Right lobe of liver (tissue), 4 donors: ENCODE measurements at regions not wholly inside any gene's neighbourhood (a gene's known extent, or its start where the extent isn't known, plus 50 kb on each side); places are given as distances from the start of the nearest gene placed in this dataset.

Experiments used
- POLR2A ChIP-seq: fragments of 450-650 bp; IDR thresholded peaks from one replicate; pipeline ENCODE4 v1.6.1; 2017; ENCODE audit warnings: antibody characterized with exemption, mild to moderate bottlenecking
- TF ChIP-seq, protein P1 (sequence below), 4 donors: fragments of 200-600 bp in 3 of 4; fragments of 450-650 bp in 1 of 4; IDR thresholded peaks; one replicate each; pipeline versions ENCODE4 v1.5.1 to v1.8.0; 2016 to 2022; ENCODE audit warnings: antibody characterized with exemption in 4 of 4, mild to moderate bottlenecking in 2 of 4
- donor health status: DM: no; HTN: no; CAD: no.
- donor health status: DM: no; HTN: no; CAD: no.
- donor health status: DM: no; HTN: yes; CAD: no.

DNA sequence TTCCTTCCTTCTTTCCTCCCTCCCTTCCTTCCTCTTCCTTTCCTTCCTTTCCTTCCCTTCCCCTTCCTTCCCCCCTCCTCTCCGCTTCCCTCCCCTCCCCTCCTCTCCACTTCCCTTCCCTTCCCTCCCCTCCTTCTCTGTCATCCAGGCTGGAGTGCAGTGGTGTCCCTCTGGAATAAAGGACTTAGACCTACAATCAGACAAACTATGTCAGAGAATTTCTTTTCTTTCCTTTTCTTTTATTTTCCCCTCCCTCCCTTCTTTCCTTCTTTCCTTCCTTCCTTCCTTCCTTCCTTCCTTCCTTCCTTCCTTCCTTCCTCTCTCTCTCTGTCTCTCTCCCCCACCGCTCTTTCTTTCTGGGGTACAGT, 242.2 kb downstream of the GATA3 start:
- TF ChIP-seq, protein P1, sequence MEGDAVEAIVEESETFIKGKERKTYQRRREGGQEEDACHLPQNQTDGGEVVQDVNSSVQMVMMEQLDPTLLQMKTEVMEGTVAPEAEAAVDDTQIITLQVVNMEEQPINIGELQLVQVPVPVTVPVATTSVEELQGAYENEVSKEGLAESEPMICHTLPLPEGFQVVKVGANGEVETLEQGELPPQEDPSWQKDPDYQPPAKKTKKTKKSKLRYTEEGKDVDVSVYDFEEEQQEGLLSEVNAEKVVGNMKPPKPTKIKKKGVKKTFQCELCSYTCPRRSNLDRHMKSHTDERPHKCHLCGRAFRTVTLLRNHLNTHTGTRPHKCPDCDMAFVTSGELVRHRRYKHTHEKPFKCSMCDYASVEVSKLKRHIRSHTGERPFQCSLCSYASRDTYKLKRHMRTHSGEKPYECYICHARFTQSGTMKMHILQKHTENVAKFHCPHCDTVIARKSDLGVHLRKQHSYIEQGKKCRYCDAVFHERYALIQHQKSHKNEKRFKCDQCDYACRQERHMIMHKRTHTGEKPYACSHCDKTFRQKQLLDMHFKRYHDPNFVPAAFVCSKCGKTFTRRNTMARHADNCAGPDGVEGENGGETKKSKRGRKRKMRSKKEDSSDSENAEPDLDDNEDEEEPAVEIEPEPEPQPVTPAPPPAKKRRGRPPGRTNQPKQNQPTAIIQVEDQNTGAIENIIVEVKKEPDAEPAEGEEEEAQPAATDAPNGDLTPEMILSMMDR (IDR thresholded peaks at IDR 0.05) = no peak
- TF ChIP-seq POLR2A = no peak
